Activated CD4-positive, alpha-beta T cell treated with anti-CD3 and anti-CD28 coated beads for 4 hours (primary cell): ENCODE measurements at regions not wholly inside any gene's neighbourhood (a gene's known extent, or its start where the extent isn't known, plus 50 kb on each side); places are given as distances from the start of the nearest gene placed in this dataset.

Experiments used
- DNase-seq, 2 donors: peaks; one replicate each; pipeline ENCODE4 v3.0.0-alpha.2; 2020

DNA sequence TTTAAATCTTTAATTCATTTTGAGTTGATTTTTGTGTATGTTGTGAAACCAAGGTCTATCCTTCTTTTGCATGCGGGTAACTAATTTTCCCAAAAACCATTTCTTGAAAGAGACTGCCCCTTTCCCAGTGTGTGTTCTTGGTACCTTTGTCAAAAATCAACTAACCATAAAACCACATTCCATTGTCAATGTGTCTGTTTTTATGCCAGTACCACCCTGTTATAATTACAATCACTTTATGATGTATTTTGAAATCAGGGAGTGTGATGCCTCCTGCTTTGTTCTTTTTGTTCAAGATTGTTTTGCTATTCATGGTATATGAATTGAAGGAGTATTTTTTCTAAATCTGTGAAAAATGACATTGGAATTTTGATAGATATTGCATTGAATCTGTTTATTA, 689.6 kb downstream of the TSN start:
- no peak for DNase-seq

- DNase-seq = no peak
These were observed 691.3 kb downstream of the TSN start for GRCh38 chr2:122446761-122447160.

GRCh38 chr2:122447237-122447636, 691.8 kb downstream of the TSN start:
- DNase-seq = no peak

- no peak for DNase-seq
These were observed 695.6 kb downstream of the TSN start for GRCh38 chr2:122451040-122451439.

- no peak for DNase-seq
These were observed 696.2 kb downstream of the TSN start for GRCh38 chr2:122451697-122452096.

DNA sequence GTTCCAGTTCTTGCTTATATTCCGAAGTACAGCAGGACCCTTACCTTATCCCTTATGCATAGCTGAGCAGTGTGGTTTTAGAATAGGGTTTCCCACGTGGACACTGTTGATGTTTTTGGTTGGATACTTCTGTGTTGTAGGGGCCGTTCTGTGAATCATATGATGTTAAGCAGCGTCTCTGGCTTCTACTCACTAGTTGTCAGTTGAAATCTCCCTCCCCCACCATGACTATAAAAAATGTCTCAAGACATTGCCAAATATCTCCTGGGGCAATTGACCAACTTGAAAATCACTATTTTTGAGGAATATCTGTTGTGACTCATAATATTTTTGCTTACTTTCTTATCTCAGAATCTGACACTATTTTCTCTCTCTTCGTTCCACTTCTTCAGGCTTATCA, 713.7 kb downstream of the TSN start:
- no peak for DNase-seq

DNA sequence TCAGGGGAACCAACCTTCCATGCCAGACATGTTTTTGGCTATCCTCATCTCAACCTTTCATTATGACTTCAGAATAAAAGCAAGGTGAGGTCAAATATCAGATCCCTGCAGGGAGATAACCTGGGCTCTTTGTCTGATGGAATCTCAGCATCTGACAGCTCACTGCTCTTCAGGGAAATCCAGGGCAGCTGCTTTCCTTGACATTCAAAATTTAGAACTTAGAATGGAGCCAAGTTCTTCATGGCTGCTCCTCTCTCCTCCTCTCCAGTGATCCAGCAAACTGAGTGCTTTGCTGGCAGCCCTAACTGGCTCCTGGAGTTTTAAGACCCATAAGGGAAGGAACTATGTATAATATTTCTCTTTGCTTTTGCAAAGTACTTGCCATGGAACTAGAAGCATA, 716.3 kb downstream of the TSN start:
- DNase-seq = no peak

DNA sequence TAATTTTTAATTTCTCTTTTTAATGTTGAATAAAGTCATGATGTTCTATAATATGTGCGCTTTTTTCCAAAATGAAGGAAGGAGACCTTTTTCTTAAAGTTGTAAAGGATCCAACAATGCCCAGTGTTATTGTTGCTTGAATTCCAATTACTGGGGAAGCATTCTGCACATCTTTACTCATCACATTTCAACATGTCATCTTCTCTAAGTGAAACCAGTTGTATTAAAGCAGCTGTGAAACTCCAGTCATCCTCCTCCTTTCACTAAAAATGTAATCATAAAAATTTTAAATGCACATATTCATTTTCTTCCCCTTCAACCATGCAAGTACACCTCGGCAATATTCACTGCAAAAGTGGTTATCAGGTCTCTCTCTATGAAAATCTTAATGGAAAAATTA, 722.7 kb downstream of the TSN start:
- no peak for DNase-seq

GRCh38 chr2:122478771-122479170, 723.3 kb downstream of the TSN start:
- DNase-seq = no peak

GRCh38 chr2:122480501-122481243, 725.2 kb downstream of the TSN start:
- DNase-seq = no peak

- DNase-seq = no peak
These were observed 725.8 kb downstream of the TSN start for GRCh38 chr2:122481244-122481622.

DNA sequence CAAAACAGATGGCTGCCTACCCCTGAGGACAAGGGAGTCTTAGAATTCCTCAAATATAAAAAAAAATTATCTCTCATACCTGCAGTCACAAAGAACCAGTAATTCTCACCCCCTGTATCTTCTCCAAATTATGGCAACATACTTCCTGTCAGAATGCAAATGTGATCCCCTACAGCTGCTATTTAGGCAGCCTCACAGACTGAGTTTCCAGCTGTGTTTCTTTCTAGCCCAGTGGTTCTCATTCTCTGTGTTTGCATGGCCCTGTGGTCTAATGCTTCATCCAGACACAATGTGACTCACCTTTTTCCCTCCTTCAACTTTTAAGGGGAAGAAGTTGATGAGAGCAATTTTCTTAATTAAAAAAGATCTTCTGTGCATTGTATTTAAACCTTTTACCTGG, 726.3 kb downstream of the TSN start:
- no peak for DNase-seq

DNA sequence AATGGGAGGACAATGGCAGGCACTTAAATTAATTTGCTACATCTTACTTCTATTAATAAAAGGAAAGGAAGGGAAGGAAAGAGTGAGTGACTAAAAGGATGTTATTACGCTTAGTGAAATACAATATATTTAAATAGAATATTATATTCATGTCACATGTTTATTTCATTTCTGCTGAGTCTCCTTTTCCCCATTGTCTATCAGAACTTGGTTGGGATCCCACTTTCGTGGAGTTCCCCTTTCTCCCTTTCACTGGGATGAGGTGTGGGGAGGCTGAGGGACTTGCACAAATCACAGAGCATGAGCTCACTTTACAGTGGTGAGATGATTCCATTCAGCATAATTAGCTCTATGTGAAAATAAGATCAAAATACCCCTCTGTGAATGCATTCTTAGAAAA, 730.6 kb downstream of the TSN start:
- no peak for DNase-seq

DNA sequence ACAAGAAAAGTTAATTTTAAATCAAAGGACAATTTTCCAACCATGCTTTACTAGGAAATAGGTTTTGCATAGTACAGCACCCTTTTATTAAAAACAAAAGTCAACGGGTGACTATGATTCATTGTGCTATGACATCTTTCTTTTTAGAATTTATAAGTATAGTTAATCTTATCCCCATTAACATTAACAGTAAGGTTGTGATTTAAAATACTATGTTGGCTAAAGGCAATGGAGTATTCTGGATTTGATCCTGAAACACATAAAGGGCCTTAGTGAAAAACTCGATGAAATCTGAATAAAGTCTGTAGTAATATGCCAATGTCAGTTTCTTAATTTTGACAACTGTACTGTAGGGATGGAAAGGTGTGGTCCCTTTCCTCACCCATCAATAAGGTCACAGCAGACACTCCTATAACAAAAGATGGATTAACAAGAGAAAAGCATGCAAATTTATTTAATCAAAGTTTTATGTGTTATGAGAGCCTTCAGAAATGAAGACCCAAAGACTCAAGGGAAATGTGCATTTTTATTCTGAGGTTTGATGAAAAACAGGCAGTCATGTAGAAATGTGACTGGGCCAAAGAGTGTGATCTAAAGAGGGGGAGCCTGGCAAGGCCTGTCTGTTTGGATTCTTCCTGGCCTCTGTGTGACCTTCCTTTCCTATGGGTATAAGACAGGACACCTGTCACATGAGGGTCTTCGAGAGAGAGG, 731.4 kb downstream of the TSN start:
- no peak for DNase-seq

DNA sequence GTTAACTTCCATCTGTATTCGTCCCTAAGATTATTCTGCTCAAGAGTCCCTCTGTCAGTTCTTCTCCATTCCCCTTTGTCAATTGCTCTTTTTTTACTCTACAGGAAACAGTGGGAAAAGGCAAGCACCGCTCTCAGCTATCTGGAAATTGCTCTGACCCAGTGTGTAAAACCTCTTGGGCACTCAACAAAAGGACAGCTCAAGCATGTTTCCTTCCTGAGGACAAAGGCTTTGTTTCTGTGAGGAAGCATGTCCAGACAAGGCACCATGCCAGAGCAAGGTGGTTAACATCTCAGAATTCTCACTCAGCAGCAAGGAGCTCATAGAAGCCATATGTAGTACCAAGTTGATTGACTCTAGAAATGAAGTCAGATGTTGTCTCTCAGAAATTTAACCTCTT, 735.6 kb downstream of the TSN start:
- no peak for DNase-seq

- no peak for DNase-seq
These were observed 745.1 kb downstream of the TSN start for GRCh38 chr2:122500316-122501105.

- no peak for DNase-seq
These were observed 751.2 kb downstream of the TSN start for GRCh38 chr2:122506620-122507019.

- no peak for DNase-seq
These were observed 751.8 kb downstream of the TSN start for GRCh38 chr2:122507261-122507660.

- no peak for DNase-seq
These were observed 756.6 kb downstream of the TSN start for GRCh38 chr2:122512091-122512490.

DNA sequence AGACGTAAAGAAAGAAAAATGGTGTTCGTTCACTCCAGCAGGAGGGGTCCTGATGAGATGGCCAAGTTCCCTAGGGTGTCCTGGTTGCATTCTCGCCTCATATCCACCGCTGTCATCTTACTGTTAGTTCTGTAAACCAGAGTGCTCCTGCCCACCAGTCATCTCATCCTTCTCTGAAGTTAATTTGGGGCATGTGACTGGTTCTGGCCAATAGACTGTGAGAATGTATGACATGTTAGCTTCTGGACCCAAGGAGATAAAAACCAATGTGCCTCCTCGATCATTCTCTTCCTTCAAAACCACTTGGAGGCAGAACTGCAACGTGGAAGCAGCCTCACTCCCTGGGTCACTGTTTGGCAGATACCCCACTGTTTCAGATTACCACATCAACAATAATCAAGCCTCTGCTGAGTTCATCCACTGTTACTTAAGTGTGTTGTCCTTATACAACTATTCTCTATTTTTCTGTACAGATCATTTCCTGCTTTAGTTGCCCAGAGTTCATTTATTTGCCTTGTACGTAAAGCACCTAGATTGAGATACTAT, 759.1 kb downstream of the TSN start:
- DNase-seq = no peak

DNA sequence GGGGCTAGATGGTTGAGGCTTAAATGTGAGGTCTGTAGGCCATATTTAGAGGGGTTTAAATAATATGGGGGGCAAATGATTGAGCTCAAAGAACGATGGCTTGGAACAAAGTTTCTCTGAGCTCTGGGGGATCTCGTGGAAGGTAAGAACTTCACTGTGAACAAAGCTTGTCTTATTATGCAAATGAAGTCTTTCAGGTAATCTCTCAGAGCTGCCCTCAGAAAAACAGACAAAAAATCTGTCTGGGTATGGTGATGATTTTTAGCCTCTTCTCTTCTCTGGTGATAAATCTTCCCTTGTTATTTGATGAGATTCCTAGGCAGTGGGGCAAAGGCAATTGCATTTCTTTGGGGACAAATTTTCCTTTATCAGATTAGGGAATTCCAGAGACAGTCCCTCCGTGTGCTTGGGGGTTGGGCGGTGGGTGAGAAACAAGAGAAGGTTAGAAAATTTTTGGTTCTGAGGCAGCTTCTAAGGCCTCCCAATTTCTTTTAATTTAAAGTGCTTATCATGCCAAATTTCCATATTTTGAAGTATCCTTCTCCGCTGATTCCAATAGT, 760.4 kb downstream of the TSN start:
- no peak for DNase-seq

GRCh38 chr2:122516775-122517174, 761.3 kb downstream of the TSN start:
- DNase-seq = no peak

- no peak for DNase-seq
These were observed 763.9 kb downstream of the TSN start for GRCh38 chr2:122519366-122519765.
